Activated naive CD8-positive, alpha-beta T cell treated with anti-CD3 and anti-CD28 coated beads, Interleukin-2, amount 10 ng/mL, durations not matched to agents 7 days and 5 days (primary cell): ENCODE measurements at regions not wholly inside any gene's neighbourhood (a gene's known extent, or its start where the extent isn't known, plus 50 kb on each side); places are given as distances from the start of the nearest gene placed in this dataset.

ENCODE experiments used
- ATAC-seq: fragments of 150-1000 bp; cut with Tn5 transposase; one replicate; pipeline ENCODE4 v1.10.0; 2021; ENCODE audit warnings: low read depth, moderate library complexity
- POLR2A ChIA-PET: fragments of 350-600 bp; sonication (Branson Sonifier 250); formaldehyde crosslinking; loops from one replicate; lab custom pipeline; 2021; ENCODE audit warnings: antibody characterized with exemption; lab: Charles Lee
- DNase-seq: peaks from one replicate; pipeline ENCODE4 v3.0.0; 2021
- H3K27ac Mint-ChIP-seq: one replicate; pipeline ENCODE4 v1.8.0; 2022; ENCODE audit warnings: mild to moderate bottlenecking, mixed read lengths
- H3K27me3 Mint-ChIP-seq: one replicate; pipeline ENCODE4 v1.8.0; 2022; ENCODE audit warnings: mild to moderate bottlenecking, moderate library complexity, mixed read lengths
- H3K36me3 Mint-ChIP-seq: one replicate; pipeline ENCODE4 v1.8.0; 2021; ENCODE audit warnings: mild to moderate bottlenecking, mixed read lengths
- H3K4me1 Mint-ChIP-seq: one replicate; pipeline ENCODE4 v1.8.0; 2021; ENCODE audit warnings: mixed read lengths
- H3K4me3 Mint-ChIP-seq: one replicate; pipeline ENCODE4 v1.8.0; 2022; ENCODE audit warnings: mild to moderate bottlenecking, moderate library complexity, mixed read lengths
- H3K9me3 Mint-ChIP-seq: one replicate; pipeline ENCODE4 v1.8.0; 2021; ENCODE audit warnings: mixed read lengths

DNA sequence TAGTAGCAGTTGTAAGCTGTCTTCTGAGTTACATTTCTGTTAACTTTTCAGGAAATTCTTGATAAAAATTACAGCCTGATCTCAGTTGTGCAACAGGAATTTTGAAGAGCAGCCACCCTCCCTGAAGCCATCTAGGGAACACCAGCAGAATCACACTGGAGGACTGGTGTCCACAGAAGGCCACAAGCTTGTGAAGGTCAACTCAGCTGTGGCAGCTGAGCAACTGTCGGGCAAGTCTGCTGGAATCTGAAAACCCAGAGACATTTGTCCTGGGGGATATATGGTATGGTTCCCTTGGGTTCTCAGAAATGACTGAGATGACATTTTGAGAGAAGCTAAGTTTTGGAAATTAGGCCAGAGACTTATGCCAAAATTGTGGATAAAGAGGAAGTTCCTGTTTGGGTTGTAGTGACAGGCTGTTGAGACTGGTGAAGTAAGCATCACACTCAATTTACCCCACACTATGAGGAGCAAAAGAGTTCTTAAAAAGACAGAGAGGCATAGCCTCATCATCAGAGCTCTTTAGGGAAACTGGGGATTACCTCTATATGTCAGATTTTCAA is 78.1 kb upstream of the TNIP3 start:
- Mint-ChIP-seq H3K4me3 (no peak overlapping the region), H3K9me3 (peaks cover 3% of the 10 kb centered on the region), H3K27me3 (no peaks in the 10 kb centered on the region), H3K27ac (no peak overlapping the region), H3K36me3 (no peaks in the 10 kb centered on the region), H3K4me1 (peaks cover 5% of the 10 kb centered on the region)
- DNase-seq (no peak), ATAC-seq (no peak)
- POLR2A ChIA-PET = no interaction called here

DNA sequence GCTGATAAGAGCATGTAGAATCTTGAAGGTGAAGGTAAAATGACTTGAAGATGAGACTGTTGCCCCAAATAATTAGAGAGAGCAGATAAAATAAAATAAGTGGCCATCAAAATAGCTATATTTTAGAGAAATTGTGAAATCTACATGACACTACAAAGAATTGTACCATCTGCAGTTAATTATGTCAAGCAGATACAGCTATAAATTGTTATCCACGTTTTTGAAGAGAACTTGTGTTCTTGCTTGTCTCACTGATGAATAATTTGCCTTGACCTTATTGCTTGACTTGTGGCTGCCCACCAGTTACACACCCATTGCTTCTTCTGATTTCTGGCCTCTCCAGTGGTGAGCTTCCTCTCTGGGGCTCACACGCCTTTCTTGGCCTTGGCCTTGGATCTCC is 75.8 kb upstream of the TNIP3 start:
- H3K27me3 Mint-ChIP-seq = no peaks in the 10 kb centered on the region
- H3K4me1 Mint-ChIP-seq = peaks cover 4% of the 10 kb centered on the region
- H3K36me3 Mint-ChIP-seq = no peaks in the 10 kb centered on the region
- peaks cover 5% of the 10 kb centered on the region for H3K9me3 Mint-ChIP-seq
- DNase-seq = no peak
- POLR2A ChIA-PET = no interaction called here
- H3K4me3 Mint-ChIP-seq = no peak overlapping the region
- no peak for ATAC-seq
- no peak overlapping the region for H3K27ac Mint-ChIP-seq

DNA sequence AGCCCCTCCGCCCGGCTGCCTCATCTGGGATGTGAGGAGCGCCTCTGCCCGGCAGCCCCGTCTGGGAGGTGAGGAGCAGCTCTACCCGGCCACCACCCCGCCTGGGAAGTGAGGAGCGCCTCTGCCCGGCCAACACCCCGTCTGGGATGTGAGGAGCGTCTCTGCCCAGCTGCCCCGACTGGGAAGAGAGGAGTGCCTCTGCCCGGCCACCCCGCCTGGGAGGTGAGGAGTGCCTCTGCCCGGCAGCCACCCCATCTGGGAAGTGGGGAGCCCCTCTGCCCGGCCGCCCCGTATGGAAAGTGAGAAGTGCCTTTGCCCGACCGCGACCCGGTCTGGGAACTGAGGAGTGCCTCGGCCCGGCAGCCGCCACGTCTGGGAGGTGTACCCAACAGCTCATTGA is 74.3 kb upstream of the TNIP3 start:
- Mint-ChIP-seq H3K9me3 (peaks cover 5% of the 10 kb centered on the region), H3K27ac (no peak overlapping the region), H3K27me3 (no peaks in the 10 kb centered on the region), H3K36me3 (no peaks in the 10 kb centered on the region), H3K4me1 (no peaks in the 10 kb centered on the region), H3K4me3 (no peak overlapping the region)
- no peak for ATAC-seq
- POLR2A ChIA-PET = no interaction called here
- no peak for DNase-seq

DNA sequence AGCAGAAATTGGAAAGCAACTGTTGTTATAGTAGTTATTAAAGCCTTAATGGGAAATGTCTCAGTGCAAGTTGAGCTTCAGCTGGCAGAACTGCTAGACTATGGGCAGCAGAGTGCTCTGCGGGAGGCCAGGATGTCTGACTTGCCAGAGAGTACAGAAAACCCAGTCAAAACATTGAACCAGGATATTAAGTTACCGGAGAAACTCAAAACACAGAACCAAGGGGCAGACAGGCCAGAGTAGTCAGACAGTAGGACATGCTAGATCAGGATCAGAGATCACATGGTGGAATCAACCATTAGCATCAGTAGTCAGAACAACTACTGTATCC is 72.9 kb upstream of the TNIP3 start:
- no peak for DNase-seq
- Mint-ChIP-seq H3K4me1 (no peaks in the 10 kb centered on the region), H3K27me3 (no peaks in the 10 kb centered on the region), H3K9me3 (peaks cover 5% of the 10 kb centered on the region), H3K27ac (no peak overlapping the region), H3K4me3 (no peak overlapping the region), H3K36me3 (no peaks in the 10 kb centered on the region)
- POLR2A ChIA-PET = no interaction called here
- no peak for ATAC-seq

DNA sequence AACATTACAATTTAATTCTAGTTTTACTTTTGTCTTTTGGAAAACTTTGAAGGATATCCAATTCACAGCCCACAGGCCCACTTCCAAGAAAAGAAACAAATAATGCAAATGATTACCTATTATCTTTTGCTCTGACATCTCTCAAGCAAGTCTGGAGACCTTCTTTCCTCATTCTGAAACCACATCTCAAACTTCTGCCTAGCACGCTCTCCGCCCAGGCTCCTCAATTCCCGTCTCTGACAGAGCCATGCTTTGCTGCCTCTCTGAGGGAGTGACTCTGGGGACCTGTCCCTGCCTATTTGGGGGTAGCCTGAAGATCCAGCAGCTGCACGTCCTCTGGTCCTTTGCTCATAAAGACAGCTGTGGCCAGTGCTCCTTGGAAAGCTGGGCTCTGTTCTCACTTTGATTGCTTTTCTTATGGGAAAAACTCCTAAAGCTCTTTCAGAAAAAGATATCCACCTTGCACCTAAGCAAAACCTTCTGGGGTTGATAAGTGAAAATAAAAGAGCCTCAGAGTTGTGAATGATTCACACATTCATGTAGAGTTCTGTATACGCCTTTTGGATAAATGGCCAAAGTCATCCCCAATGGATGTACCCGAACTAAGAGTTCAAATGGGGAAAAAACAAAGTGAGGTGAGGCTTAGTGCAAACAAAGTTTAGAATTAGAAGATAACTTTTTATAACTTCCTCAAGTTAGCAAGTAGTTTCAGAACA is 72.4 kb upstream of the TNIP3 start:
- no peak overlapping the region for H3K27ac Mint-ChIP-seq
- POLR2A ChIA-PET = interaction anchor here (0.6 kb wide), 1 partner anchor 21 kb away, joined by 3 read pairs; no protein-coding TSS in a partner anchor
- H3K4me3 Mint-ChIP-seq = no peak overlapping the region

DNA sequence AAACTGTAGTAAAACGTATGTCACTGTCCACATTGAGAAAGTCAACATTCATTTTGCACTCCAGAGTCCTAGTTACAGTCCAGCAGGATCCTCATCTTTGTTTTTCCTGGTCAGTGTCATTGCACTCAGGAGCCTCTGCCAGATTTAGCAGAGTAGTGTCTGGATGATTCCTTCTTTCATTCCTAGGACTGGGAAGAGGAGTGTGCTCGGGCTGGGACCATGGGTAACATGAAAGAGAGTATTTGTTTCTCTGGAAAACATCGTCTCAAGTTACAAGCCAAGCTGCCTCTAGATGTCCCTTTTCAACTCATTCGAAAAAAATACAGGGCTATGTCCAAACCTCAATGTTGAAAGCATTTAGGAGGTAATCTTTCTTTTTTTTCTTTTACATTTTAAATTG is 69.9 kb upstream of the TNIP3 start:
- no peak for ATAC-seq
- Mint-ChIP-seq H3K36me3 (peaks cover 2% of the 10 kb centered on the region), H3K4me3 (no peak overlapping the region), H3K27ac (no peak overlapping the region), H3K27me3 (no peaks in the 10 kb centered on the region), H3K9me3 (peaks cover 5% of the 10 kb centered on the region), H3K4me1 (no peaks in the 10 kb centered on the region)
- POLR2A ChIA-PET = no interaction called here
- DNase-seq = no peak

More for the DNA sequence above, 72.4 kb upstream of the TNIP3 start:
- no peaks in the 10 kb centered on the region for H3K27me3 Mint-ChIP-seq
- peaks cover 5% of the 10 kb centered on the region for H3K9me3 Mint-ChIP-seq
- H3K4me1 Mint-ChIP-seq = no peaks in the 10 kb centered on the region
- no peaks in the 10 kb centered on the region for H3K36me3 Mint-ChIP-seq
- DNase-seq = no peak
- no peak for ATAC-seq

DNA sequence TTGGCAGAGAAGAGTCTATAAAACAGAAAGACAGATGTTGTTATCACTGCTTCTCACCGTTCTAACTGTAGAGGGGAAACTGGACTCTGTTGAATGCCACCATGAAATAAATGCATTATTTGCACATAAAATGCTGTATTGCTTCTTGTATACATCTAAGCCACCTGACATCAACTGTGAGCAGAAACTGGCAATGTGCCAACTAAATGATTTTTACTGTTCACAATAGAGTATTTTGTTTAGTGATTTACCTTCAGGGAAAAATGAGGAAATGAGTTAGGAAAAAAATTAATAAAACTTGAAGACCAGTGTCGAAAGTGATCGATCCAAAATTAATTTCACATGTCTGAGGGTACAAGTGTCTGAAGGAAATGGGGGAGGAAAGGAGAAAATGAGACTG is 65.9 kb upstream of the TNIP3 start:
- H3K4me3 Mint-ChIP-seq = no peak overlapping the region
- H3K27ac Mint-ChIP-seq = no peak overlapping the region
- H3K27me3 Mint-ChIP-seq = no peaks in the 10 kb centered on the region
- peaks cover 16% of the 10 kb centered on the region for H3K4me1 Mint-ChIP-seq
- POLR2A ChIA-PET = no interaction called here
- H3K9me3 Mint-ChIP-seq = no peaks in the 10 kb centered on the region
- H3K36me3 Mint-ChIP-seq = peaks cover 2% of the 10 kb centered on the region
- DNase-seq (no peak), ATAC-seq (no peak)

DNA sequence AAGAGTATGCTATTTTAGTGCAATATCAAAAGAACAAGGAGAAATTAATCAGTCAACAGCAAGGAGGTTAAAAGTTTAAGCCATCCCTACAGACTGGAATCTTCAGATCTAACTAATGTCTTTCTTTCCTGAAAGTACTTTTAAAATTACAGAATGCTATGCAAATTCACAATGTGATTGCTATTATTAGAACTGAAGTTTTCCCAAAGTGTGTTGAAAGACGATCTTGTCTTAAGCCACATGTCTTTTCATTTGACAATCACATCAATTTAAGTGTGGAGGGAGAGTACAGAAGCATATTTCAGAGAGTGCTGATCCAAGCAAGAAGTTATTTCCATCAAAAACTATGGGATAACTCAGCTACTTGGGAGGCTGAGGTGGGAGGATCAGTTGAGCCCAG is 64.7 kb upstream of the TNIP3 start:
- peaks cover 2% of the 10 kb centered on the region for H3K36me3 Mint-ChIP-seq
- H3K9me3 Mint-ChIP-seq = no peaks in the 10 kb centered on the region
- H3K27me3 Mint-ChIP-seq = no peaks in the 10 kb centered on the region
- POLR2A ChIA-PET = no interaction called here
- no peak for DNase-seq
- no peak overlapping the region for H3K27ac Mint-ChIP-seq
- peaks cover 16% of the 10 kb centered on the region for H3K4me1 Mint-ChIP-seq
- ATAC-seq = no peak
- no peak overlapping the region for H3K4me3 Mint-ChIP-seq

DNA sequence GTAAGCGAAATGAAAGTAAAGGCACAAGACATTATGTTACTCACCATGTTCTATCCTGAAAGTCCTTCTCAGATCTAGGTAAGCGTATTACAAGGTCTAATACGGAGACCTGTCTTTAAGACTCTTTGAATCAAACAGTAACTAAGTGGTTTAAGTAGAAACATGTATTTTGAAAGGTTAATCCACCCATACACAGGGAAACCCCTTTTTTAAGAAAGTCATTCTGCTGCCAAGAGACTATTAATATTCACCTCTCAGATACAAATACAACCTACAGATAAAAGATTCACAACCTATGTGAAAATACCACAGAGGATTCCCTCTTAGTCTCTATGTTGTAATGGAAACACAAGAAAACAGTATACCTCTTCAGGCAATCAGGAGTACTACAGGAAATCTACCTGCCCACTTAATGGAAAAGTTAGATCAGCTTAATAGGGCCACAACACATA is 63.2 kb upstream of the TNIP3 start:
- peak overlapping the region; percentile 26 for H3K27ac Mint-ChIP-seq
- peak; percentile 54 for ATAC-seq
- H3K9me3 Mint-ChIP-seq = no peaks in the 10 kb centered on the region
- H3K4me1 Mint-ChIP-seq = peaks cover 16% of the 10 kb centered on the region
- no peak for DNase-seq
- H3K36me3 Mint-ChIP-seq = peaks cover 2% of the 10 kb centered on the region
- H3K4me3 Mint-ChIP-seq = peak overlapping the region; percentile 57
- H3K27me3 Mint-ChIP-seq = no peaks in the 10 kb centered on the region
- POLR2A ChIA-PET = no interaction called here

DNA sequence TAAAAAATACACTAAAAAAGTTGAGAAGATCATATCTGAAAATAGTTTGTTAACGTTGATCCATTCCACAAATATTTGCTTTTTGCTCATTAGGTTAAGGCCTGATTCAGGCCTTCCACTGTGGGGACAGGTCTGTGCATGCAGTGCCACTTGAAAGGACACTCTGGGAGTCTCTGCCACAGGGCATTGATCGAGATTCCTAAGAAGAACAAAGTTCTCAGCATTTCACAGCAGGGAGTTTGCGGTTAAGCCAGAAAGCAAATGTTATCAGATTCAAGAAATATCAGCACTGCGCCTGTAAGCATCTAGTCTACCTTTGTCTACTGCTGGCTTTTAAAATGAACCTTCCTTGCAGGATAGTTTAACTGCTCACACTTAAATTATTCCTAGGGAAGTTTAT is 62.2 kb upstream of the TNIP3 start:
- peaks cover 2% of the 10 kb centered on the region for H3K36me3 Mint-ChIP-seq
- DNase-seq (no peak), ATAC-seq (no peak)
- peaks cover 26% of the 10 kb centered on the region for H3K4me1 Mint-ChIP-seq
- H3K4me3 Mint-ChIP-seq = no peak overlapping the region
- H3K9me3 Mint-ChIP-seq = no peaks in the 10 kb centered on the region
- no peak overlapping the region for H3K27ac Mint-ChIP-seq
- POLR2A ChIA-PET = no interaction called here
- no peaks in the 10 kb centered on the region for H3K27me3 Mint-ChIP-seq

DNA sequence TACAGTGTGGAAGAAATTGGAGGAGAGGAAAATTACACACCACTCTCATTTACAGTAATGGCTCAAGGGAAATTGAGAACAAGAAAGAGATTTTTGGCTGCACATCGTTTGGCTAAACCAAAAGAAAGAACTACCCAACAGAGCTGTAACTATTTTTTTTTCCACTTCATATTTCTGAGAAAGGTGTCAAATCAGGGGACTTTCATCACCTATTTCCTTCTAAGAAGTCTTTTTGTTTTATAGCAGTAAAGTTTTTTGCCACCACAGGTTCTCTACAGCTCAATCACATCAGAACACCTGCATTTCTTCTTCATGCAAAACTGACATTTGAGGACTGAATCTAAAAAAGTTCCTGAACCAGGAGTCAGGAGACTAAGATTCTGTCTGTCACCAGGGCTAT is 57.5 kb upstream of the TNIP3 start:
- POLR2A ChIA-PET = no interaction called here
- ATAC-seq (peak; percentile 52), DNase-seq (no peak)
- H3K9me3 Mint-ChIP-seq = peaks cover 3% of the 10 kb centered on the region
- H3K36me3 Mint-ChIP-seq = peaks cover 3% of the 10 kb centered on the region
- H3K4me3 Mint-ChIP-seq = peak overlapping the region; percentile 7
- peaks cover 29% of the 10 kb centered on the region for H3K4me1 Mint-ChIP-seq
- H3K27ac Mint-ChIP-seq = no peak overlapping the region
- no peaks in the 10 kb centered on the region for H3K27me3 Mint-ChIP-seq

DNA sequence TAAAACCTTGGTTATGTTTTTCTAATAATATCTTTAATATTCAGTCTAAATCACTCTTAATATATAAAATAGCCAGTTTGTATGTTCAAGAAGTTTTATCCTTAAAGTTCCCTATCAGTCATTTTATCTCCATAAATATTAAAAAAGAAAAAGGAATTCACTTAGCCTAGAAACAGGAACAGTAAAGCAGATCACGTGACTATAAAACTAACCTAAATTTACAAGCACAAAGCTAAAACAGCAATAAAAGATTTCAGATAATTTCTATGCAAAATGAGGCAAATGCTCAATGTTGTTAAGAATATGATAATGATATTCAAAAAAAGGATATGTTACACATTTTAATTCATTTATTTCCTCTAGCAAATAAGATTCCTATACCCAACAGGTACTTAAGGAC is 57.1 kb upstream of the TNIP3 start:
- Mint-ChIP-seq H3K27ac (no peak overlapping the region), H3K9me3 (peaks cover 3% of the 10 kb centered on the region), H3K36me3 (peaks cover 3% of the 10 kb centered on the region), H3K4me3 (peak overlapping the region; percentile 7), H3K4me1 (peaks cover 33% of the 10 kb centered on the region), H3K27me3 (no peaks in the 10 kb centered on the region)
- ATAC-seq = no peak
- POLR2A ChIA-PET = no interaction called here
- no peak for DNase-seq

DNA sequence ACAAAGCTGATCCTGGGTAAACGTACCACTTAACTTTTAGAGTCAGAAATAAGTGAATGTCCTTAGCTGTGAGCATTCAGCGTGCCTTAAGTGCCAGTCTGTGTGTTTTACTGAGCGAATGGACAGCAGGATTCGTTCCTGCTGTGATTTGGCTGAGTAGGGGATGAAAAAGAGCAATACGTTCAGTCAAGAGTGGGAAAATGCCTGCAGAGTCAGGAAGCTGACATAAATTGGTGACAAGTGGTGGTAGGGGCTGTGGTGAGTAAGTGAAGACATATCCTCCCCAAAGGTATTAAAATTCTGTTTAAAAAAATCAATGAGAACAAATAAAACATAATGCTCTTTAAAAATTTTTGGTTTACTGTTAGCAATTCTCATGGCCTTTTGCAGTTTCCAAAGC is 56.6 kb upstream of the TNIP3 start:
- DNase-seq (no peak), ATAC-seq (no peak)
- Mint-ChIP-seq H3K36me3 (peaks cover 3% of the 10 kb centered on the region), H3K27me3 (no peaks in the 10 kb centered on the region), H3K4me1 (peaks cover 31% of the 10 kb centered on the region), H3K9me3 (peaks cover 3% of the 10 kb centered on the region), H3K27ac (no peak overlapping the region), H3K4me3 (no peak overlapping the region)
- POLR2A ChIA-PET = no interaction called here

DNA sequence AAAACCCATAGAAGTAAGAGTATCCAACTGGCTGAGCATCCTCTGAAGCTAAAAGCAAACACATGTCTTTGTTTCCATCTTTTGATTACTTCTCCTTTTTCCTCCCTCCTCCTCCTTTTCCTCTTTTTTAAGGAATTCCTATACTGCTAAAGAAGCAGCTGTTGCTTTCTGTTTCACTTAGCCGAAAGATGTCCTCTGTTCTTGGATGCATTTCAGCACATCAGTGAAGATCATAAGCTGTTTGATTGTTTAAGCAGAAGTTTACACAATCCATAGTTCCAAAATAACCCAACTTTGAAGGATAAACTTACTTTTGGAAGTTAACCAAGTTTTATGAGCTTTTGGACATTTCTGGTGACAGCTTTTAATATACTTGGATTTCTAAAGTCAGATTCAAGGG is 55.1 kb upstream of the TNIP3 start:
- Mint-ChIP-seq H3K4me3 (no peak overlapping the region), H3K27me3 (no peaks in the 10 kb centered on the region), H3K4me1 (peaks cover 26% of the 10 kb centered on the region), H3K36me3 (peaks cover 3% of the 10 kb centered on the region), H3K27ac (no peak overlapping the region), H3K9me3 (peaks cover 3% of the 10 kb centered on the region)
- ATAC-seq = no peak
- no peak for DNase-seq
- POLR2A ChIA-PET = no interaction called here
